ENCODE measurements at regions not wholly inside any gene's neighbourhood (a gene's known extent, or its start where the extent isn't known, plus 50 kb on each side); places are given as distances from the start of the nearest gene placed in this dataset.

DNA sequence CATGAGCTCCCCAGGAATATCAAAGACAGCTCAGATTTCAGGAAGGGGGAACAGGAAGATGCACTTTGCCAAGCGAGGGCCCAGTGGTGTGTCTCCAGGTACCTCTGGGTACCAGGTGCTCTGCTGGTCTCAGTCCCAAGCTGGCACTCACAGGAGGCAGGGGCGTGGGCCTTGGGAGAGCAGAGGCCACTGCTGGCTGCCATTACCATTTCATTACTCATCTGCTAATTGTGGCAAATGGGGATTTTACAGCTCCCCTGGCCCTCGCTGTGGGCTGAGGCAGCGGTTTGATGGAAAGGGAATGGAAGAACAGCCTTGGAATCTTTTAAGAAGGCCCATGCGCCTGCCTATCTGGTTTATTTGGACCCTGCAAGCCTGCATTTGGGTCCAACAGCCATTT lies 192.0 kb upstream of the NAV2 start:
- TF ChIP-seq, protein P1, sequence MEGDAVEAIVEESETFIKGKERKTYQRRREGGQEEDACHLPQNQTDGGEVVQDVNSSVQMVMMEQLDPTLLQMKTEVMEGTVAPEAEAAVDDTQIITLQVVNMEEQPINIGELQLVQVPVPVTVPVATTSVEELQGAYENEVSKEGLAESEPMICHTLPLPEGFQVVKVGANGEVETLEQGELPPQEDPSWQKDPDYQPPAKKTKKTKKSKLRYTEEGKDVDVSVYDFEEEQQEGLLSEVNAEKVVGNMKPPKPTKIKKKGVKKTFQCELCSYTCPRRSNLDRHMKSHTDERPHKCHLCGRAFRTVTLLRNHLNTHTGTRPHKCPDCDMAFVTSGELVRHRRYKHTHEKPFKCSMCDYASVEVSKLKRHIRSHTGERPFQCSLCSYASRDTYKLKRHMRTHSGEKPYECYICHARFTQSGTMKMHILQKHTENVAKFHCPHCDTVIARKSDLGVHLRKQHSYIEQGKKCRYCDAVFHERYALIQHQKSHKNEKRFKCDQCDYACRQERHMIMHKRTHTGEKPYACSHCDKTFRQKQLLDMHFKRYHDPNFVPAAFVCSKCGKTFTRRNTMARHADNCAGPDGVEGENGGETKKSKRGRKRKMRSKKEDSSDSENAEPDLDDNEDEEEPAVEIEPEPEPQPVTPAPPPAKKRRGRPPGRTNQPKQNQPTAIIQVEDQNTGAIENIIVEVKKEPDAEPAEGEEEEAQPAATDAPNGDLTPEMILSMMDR (conservative IDR thresholded peaks at IDR 0.05 in 1 of 2, IDR thresholded peaks at IDR 0.05 in 1 of 2; ENCODE audit: extremely low read depth in 1 of 2, insufficient read depth in 1 of 2, low read depth in 1 of 2, low read length in 2 of 2), result no peak
- no peak for TF ChIP-seq EZH2 (IDR thresholded peaks at IDR 0.05; ENCODE audit: borderline replicate concordance, low read length)
